H9 (cell line): ENCODE measurements at regions not wholly inside any gene's neighbourhood (a gene's known extent, or its start where the extent isn't known, plus 50 kb on each side); places are given as distances from the start of the nearest gene placed in this dataset.

Source experiments
- DNase-seq: peaks from one replicate; pipeline ENCODE4 v3.0.0-alpha.2; 2017
- H2AFZ ChIP-seq: one replicate; pipeline ENCODE4 v1.6.1; 2013; ENCODE audit warnings: mild to moderate bottlenecking, low read length, control low read depth, moderate library complexity
- H2AK5ac ChIP-seq: 2 replicates; pipeline ENCODE4 v1.6.1; 2013; ENCODE audit warnings: low read length, control low read depth, mixed read lengths; ENCODE audit not compliant: insufficient read length
- H2BK120ac ChIP-seq: one replicate; pipeline ENCODE4 v1.6.1; 2013; ENCODE audit warnings: low read depth, mild to moderate bottlenecking, low read length, control low read depth, inconsistent platforms; ENCODE audit not compliant: poor library complexity, severe bottlenecking
- H2BK12ac ChIP-seq: 2 replicates; pipeline ENCODE4 v1.6.1; 2013; ENCODE audit warnings: low read length, control low read depth, mixed read lengths, low read depth; ENCODE audit not compliant: insufficient read length
- H2BK15ac ChIP-seq: 2 replicates; pipeline ENCODE4 v1.6.1; 2013; ENCODE audit warnings: low read depth, low read length, control low read depth
- H2BK20ac ChIP-seq: one replicate; pipeline ENCODE4 v1.6.1; 2013; ENCODE audit warnings: low read depth, mild to moderate bottlenecking, low read length, control low read depth, inconsistent platforms; ENCODE audit not compliant: poor library complexity, severe bottlenecking
- H2BK5ac ChIP-seq: 2 replicates; pipeline ENCODE4 v1.6.1; 2013; ENCODE audit warnings: low read length, control low read depth, mixed read lengths; ENCODE audit not compliant: insufficient read length
- H3K14ac ChIP-seq: 2 replicates; pipeline ENCODE4 v1.6.1; 2013; ENCODE audit warnings: low read length, control low read depth; ENCODE audit not compliant: insufficient read depth
- H3K18ac ChIP-seq: 2 replicates; pipeline ENCODE4 v1.6.1; 2013; ENCODE audit warnings: low read depth, mild to moderate bottlenecking, mixed read lengths, low read length, control low read depth; ENCODE audit not compliant: insufficient read length
- H3K23ac ChIP-seq: 2 replicates; pipeline ENCODE4 v1.6.1; 2013; ENCODE audit warnings: low read length, control low read depth, mixed read lengths, low read depth; ENCODE audit not compliant: insufficient read length
- H3K23me2 ChIP-seq: 2 replicates; pipeline ENCODE4 v1.6.1; 2013; ENCODE audit warnings: low read depth, mild to moderate bottlenecking, mixed read lengths, low read length, control low read depth; ENCODE audit not compliant: insufficient read length, poor library complexity, severe bottlenecking
- H3K27ac ChIP-seq: 2 replicates; pipeline ENCODE4 v1.5.1; 2013; ENCODE audit warnings: low read length, control low read depth, mixed read lengths, low read depth; ENCODE audit not compliant: insufficient read length
- H3K27me3 ChIP-seq: 2 replicates; pipeline ENCODE4 v1.6.1; 2013; ENCODE audit warnings: low read length, control low read depth, inconsistent platforms; ENCODE audit not compliant: insufficient read depth
- H3K4ac ChIP-seq: 2 replicates; pipeline ENCODE4 v1.6.1; 2013; ENCODE audit warnings: low read depth, mild to moderate bottlenecking, control low read depth, inconsistent platforms, low read length, moderate library complexity
- H3K4me1 ChIP-seq: 2 replicates; pipeline ENCODE4 v1.6.1; 2013; ENCODE audit warnings: low read length, control low read depth, inconsistent platforms; ENCODE audit not compliant: insufficient read depth
- H3K4me2 ChIP-seq: 2 replicates; pipeline ENCODE4 v1.6.1; 2013; ENCODE audit warnings: low read length, control low read depth, mixed read lengths; ENCODE audit not compliant: insufficient read length, insufficient read depth
- H3K56ac ChIP-seq: 2 replicates; pipeline ENCODE4 v1.6.1; 2013; ENCODE audit warnings: low read depth, mild to moderate bottlenecking, mixed read lengths, low read length, control low read depth; ENCODE audit not compliant: insufficient read length
- H3K79me1 ChIP-seq: 2 replicates; pipeline ENCODE4 v1.6.1; 2013; ENCODE audit warnings: low read depth, mild to moderate bottlenecking, moderate library complexity, low read length, control low read depth, inconsistent platforms; ENCODE audit not compliant: insufficient read depth, poor library complexity, severe bottlenecking
- H3K79me2 ChIP-seq: 2 replicates; pipeline ENCODE4 v1.6.1; 2013; ENCODE audit warnings: low read length, control low read depth, inconsistent platforms; ENCODE audit not compliant: insufficient read depth
- H3K9ac ChIP-seq: 2 replicates; pipeline ENCODE4 v1.6.1; 2013; ENCODE audit warnings: low read length, control low read depth, mixed read lengths; ENCODE audit not compliant: insufficient read length; ENCODE audit errors: extremely low read depth
- H3K9me3 ChIP-seq: one replicate; pipeline ENCODE4 v1.6.1; 2013; ENCODE audit warnings: low read depth, low read length, inconsistent platforms; ENCODE audit not compliant: control insufficient read depth
- H3T11ph ChIP-seq: one replicate; pipeline ENCODE4 v1.6.1; 2013; ENCODE audit warnings: mild to moderate bottlenecking, low read length, control low read depth, inconsistent platforms
- H4K20me1 ChIP-seq: one replicate; pipeline ENCODE4 v1.6.1; 2013; ENCODE audit not compliant: control insufficient read depth, insufficient read length, insufficient read depth
- H4K5ac ChIP-seq: 2 replicates; pipeline ENCODE4 v1.6.1; 2013; ENCODE audit warnings: low read depth, mild to moderate bottlenecking, mixed read lengths, low read length, control low read depth; ENCODE audit not compliant: insufficient read length
- H4K8ac ChIP-seq: replicated peaks from 2 replicates; pipeline ENCODE4 v1.6.1; 2013; ENCODE audit warnings: low read length, control low read depth, mixed read lengths, low read depth; ENCODE audit not compliant: insufficient read length
- H4K91ac ChIP-seq: 2 replicates; pipeline ENCODE4 v1.6.1; 2013; ENCODE audit warnings: low read depth, mild to moderate bottlenecking, moderate library complexity, mixed read lengths, low read length, control low read depth; ENCODE audit not compliant: insufficient read length
- H3K27ac Mint-ChIP-seq, 3 experiments: 2 replicates in 2 of 3; 3 replicates in 1 of 3; pipeline ENCODE4 v1.8.0; 2020 to 2021; ENCODE audit warnings: mixed read lengths in 3 of 3, mild to moderate bottlenecking in 1 of 3, moderate library complexity in 1 of 3
- H3K27me3 Mint-ChIP-seq: 2 replicates; pipeline ENCODE4 v1.8.0; 2021; ENCODE audit warnings: low read depth, mild to moderate bottlenecking, moderate library complexity, mixed read lengths
- H3K36me3 Mint-ChIP-seq, 3 experiments: 2 replicates in 2 of 3; 3 replicates in 1 of 3; pipeline ENCODE4 v1.8.0; 2020 to 2021; ENCODE audit warnings: low read depth in 3 of 3, mixed read lengths in 3 of 3; ENCODE audit not compliant: insufficient read depth in 1 of 3
- H3K4me1 Mint-ChIP-seq, 2 experiments: 2 replicates each; pipeline ENCODE4 v1.8.0; 2020; ENCODE audit warnings: mixed read lengths in 2 of 2
- H3K4me3 Mint-ChIP-seq, 2 experiments: 2 replicates in 1 of 2; 3 replicates in 1 of 2; pipeline ENCODE4 v1.8.0; 2020 to 2021; ENCODE audit warnings: mild to moderate bottlenecking in 2 of 2, mixed read lengths in 2 of 2, moderate library complexity in 1 of 2
- H3K9me3 Mint-ChIP-seq, 2 experiments: 2 replicates in 1 of 2; 3 replicates in 1 of 2; pipeline ENCODE4 v1.8.0; 2020; ENCODE audit warnings: mild to moderate bottlenecking in 2 of 2, mixed read lengths in 2 of 2, moderate library complexity in 1 of 2
- CTCF ChIP-seq: fragments of 200-600 bp; sonication (generic); conservative IDR thresholded peaks from 3 replicates; pipeline ENCODE4 v1.8.0; 2021; ENCODE audit warnings: antibody characterized with exemption, mild to moderate bottlenecking
- WGBS: extraction: QIAGEN DNeasy Blood & Tissue Kit; methylation state at CpG from one replicate; pipeline ENCODE4 v1.1.7; 2013; ENCODE audit warnings: missing lambda C conversion rate, low lambda C conversion rate, mixed read lengths; ENCODE audit not compliant: insufficient read length; ENCODE audit errors: extremely low coverage; 5-methylcytosine and 5-hydroxymethylcytosine counted together

- H4K5ac ChIP-seq = no peak overlapping the region
- H3K9ac ChIP-seq = no peak overlapping the region
- no peaks in the 10 kb centered on the region for H4K20me1 ChIP-seq
- DNase-seq = no peak
- no peak overlapping the region for H2BK15ac ChIP-seq
- Mint-ChIP-seq H3K27ac (no peak overlapping the region), H3K4me1 (no peaks in the 10 kb centered on the region; a peak in 1 of 4 replicates), H3K4me3 (no peak overlapping the region), H3K9me3 (no peaks in the 10 kb centered on the region), H3K36me3 (no peaks in the 10 kb centered on the region), H3K27me3 (no peaks in the 10 kb centered on the region; the same call in 1 of the 2 replicates)
- H2AFZ ChIP-seq = no peak overlapping the region
- no peak overlapping the region for H3K27ac ChIP-seq
- WGBS = no CpG with 5 or more reads among the region's 6 CpGs
- H3K4me1 ChIP-seq = no peaks in the 10 kb centered on the region
- no peak overlapping the region for H2BK12ac ChIP-seq
- H2BK20ac ChIP-seq = no peak overlapping the region
- no peak overlapping the region for H3K4me2 ChIP-seq
- no peak overlapping the region for H4K8ac ChIP-seq
- H3K27me3 ChIP-seq = no peaks in the 10 kb centered on the region
- no peaks in the 10 kb centered on the region for H3K9me3 ChIP-seq
- H3K79me2 ChIP-seq = no peaks in the 10 kb centered on the region
- no peak overlapping the region for H4K91ac ChIP-seq
- no peak overlapping the region for H3K23ac ChIP-seq
- TF ChIP-seq CTCF = no peak
- no peaks in the 10 kb centered on the region for H3K79me1 ChIP-seq
- no peak overlapping the region for H3K14ac ChIP-seq
- no peak overlapping the region for H2BK5ac ChIP-seq
- no peak overlapping the region for H3T11ph ChIP-seq
- H3K4ac ChIP-seq = no peak overlapping the region
- no peak overlapping the region for H3K18ac ChIP-seq
- H2BK120ac ChIP-seq = no peak overlapping the region
- no peaks in the 10 kb centered on the region for H3K23me2 ChIP-seq
- H2AK5ac ChIP-seq = no peak overlapping the region
- no peak overlapping the region for H3K56ac ChIP-seq
Measured at GRCh38 chr2:106703161-106703560, 182.8 kb downstream of the ST6GAL2 start.
